ENCODE measurements at regions not wholly inside any gene's neighbourhood (a gene's known extent, or its start where the extent isn't known, plus 50 kb on each side); places are given as distances from the start of the nearest gene placed in this dataset.
"Not testable (repeated sequence)": the region's sequence is repeated elsewhere in the genome, so short reads cannot be mapped to it uniquely, and the experiment has no call there.

- Histone ChIP-seq H3K4me3 (ENCODE audit: low read length in 2 of 2) (no peak overlapping the region), H3K27me3 (ENCODE audit: control insufficient read depth in 2 of 2, insufficient read depth in 2 of 2, low read length in 2 of 2) (peaks cover 0 to 2% of the 10 kb centered on the region in 2 donors), H3K4me1 (ENCODE audit: control insufficient read depth in 2 of 2, insufficient read depth in 2 of 2, low read length in 2 of 2) (no peaks in the 10 kb centered on the region), H3K27ac (ENCODE audit: low read depth in 2 of 2, low read length in 2 of 2) (no peak overlapping the region), H3K9me3 (ENCODE audit: control insufficient read depth in 2 of 2, low read length in 2 of 2) (no peaks in the 10 kb centered on the region), H3K9ac (ENCODE audit: low read depth in 1 of 2, low read length in 2 of 2) (no peak overlapping the region), H3K36me3 (ENCODE audit: control insufficient read depth in 2 of 2, insufficient read depth in 2 of 2, low read length in 2 of 2) (no peaks in the 10 kb centered on the region)
Observed at GRCh38 chr2:751474-751873, 74.3 kb upstream of the TMEM18 start.

GRCh38 chr2:750628-751027, 73.4 kb upstream of the TMEM18 start:
- Histone ChIP-seq H3K9ac (ENCODE audit: low read depth in 1 of 2, low read length in 2 of 2) (no peak overlapping the region), H3K9me3 (ENCODE audit: control insufficient read depth in 2 of 2, low read length in 2 of 2) (no peaks in the 10 kb centered on the region), H3K27me3 (ENCODE audit: control insufficient read depth in 2 of 2, insufficient read depth in 2 of 2, low read length in 2 of 2) (peaks cover 0 to 2% of the 10 kb centered on the region in 2 donors), H3K27ac (ENCODE audit: low read depth in 2 of 2, low read length in 2 of 2) (no peak overlapping the region), H3K4me3 (ENCODE audit: low read length in 2 of 2) (no peak overlapping the region), H3K4me1 (ENCODE audit: control insufficient read depth in 2 of 2, insufficient read depth in 2 of 2, low read length in 2 of 2) (no peaks in the 10 kb centered on the region), H3K36me3 (ENCODE audit: control insufficient read depth in 2 of 2, insufficient read depth in 2 of 2, low read length in 2 of 2) (no peaks in the 10 kb centered on the region)

GRCh38 chr2:747762-748351, 70.7 kb upstream of the TMEM18 start:
- H3K9ac ChIP-seq (ENCODE audit: low read depth in 1 of 2, low read length in 2 of 2), result no peak overlapping the region
- H3K4me3 ChIP-seq (ENCODE audit: low read length in 2 of 2), result no peak overlapping the region
- H3K4me1 ChIP-seq (ENCODE audit: control insufficient read depth in 2 of 2, insufficient read depth in 2 of 2, low read length in 2 of 2), result no peaks in the 10 kb centered on the region
- peaks cover 0 to 2% of the 10 kb centered on the region in 2 donors for H3K27me3 ChIP-seq (ENCODE audit: control insufficient read depth in 2 of 2, insufficient read depth in 2 of 2, low read length in 2 of 2)
- H3K27ac ChIP-seq (ENCODE audit: low read depth in 2 of 2, low read length in 2 of 2), result no peak overlapping the region
- H3K36me3 ChIP-seq (ENCODE audit: control insufficient read depth in 2 of 2, insufficient read depth in 2 of 2, low read length in 2 of 2), result no peaks in the 10 kb centered on the region
- no peaks in the 10 kb centered on the region for H3K9me3 ChIP-seq (ENCODE audit: control insufficient read depth in 2 of 2, low read length in 2 of 2)

- Histone ChIP-seq H3K4me3 (ENCODE audit: low read length in 2 of 2) (no peak overlapping the region), H3K4me1 (ENCODE audit: control insufficient read depth in 2 of 2, insufficient read depth in 2 of 2, low read length in 2 of 2) (no peaks in the 10 kb centered on the region), H3K27ac (ENCODE audit: low read depth in 2 of 2, low read length in 2 of 2) (no peak overlapping the region), H3K9ac (ENCODE audit: low read depth in 1 of 2, low read length in 2 of 2) (no peak overlapping the region), H3K27me3 (ENCODE audit: control insufficient read depth in 2 of 2, insufficient read depth in 2 of 2, low read length in 2 of 2) (no peaks in the 10 kb centered on the region), H3K9me3 (ENCODE audit: control insufficient read depth in 2 of 2, low read length in 2 of 2) (no peaks in the 10 kb centered on the region), H3K36me3 (ENCODE audit: control insufficient read depth in 2 of 2, insufficient read depth in 2 of 2, low read length in 2 of 2) (no peaks in the 10 kb centered on the region)
Observed at GRCh38 chr2:746697-747096, 69.5 kb upstream of the TMEM18 start.

- Histone ChIP-seq H3K4me1 (ENCODE audit: control insufficient read depth in 2 of 2, insufficient read depth in 2 of 2, low read length in 2 of 2) (peaks cover 12 to 16% of the 10 kb centered on the region in 2 donors), H3K36me3 (ENCODE audit: control insufficient read depth in 2 of 2, insufficient read depth in 2 of 2, low read length in 2 of 2) (no peaks in the 10 kb centered on the region), H3K27ac (ENCODE audit: low read depth in 2 of 2, low read length in 2 of 2) (no peak overlapping the region), H3K4me3 (ENCODE audit: low read length in 2 of 2) (no peak overlapping the region), H3K27me3 (ENCODE audit: control insufficient read depth in 2 of 2, insufficient read depth in 2 of 2, low read length in 2 of 2) (no peaks in the 10 kb centered on the region), H3K9me3 (ENCODE audit: control insufficient read depth in 2 of 2, low read length in 2 of 2) (no peaks in the 10 kb centered on the region), H3K9ac (ENCODE audit: low read depth in 1 of 2, low read length in 2 of 2) (no peak overlapping the region)
Observed at GRCh38 chr2:744088-744487, 66.9 kb upstream of the TMEM18 start.

- no peaks in the 10 kb centered on the region for H3K27me3 ChIP-seq (ENCODE audit: control insufficient read depth in 2 of 2, insufficient read depth in 2 of 2, low read length in 2 of 2)
- H3K4me1 ChIP-seq (ENCODE audit: control insufficient read depth in 2 of 2, insufficient read depth in 2 of 2, low read length in 2 of 2), result peaks cover 12 to 16% of the 10 kb centered on the region in 2 donors
- no peak overlapping the region for H3K27ac ChIP-seq (ENCODE audit: low read depth in 2 of 2, low read length in 2 of 2)
- no peaks in the 10 kb centered on the region for H3K9me3 ChIP-seq (ENCODE audit: control insufficient read depth in 2 of 2, low read length in 2 of 2)
- H3K36me3 ChIP-seq (ENCODE audit: control insufficient read depth in 2 of 2, insufficient read depth in 2 of 2, low read length in 2 of 2), result no peaks in the 10 kb centered on the region
- H3K4me3 ChIP-seq (ENCODE audit: low read length in 2 of 2), result no peak overlapping the region
- H3K9ac ChIP-seq (ENCODE audit: low read depth in 1 of 2, low read length in 2 of 2), result no peak overlapping the region
Observed at GRCh38 chr2:742221-742620, 65.0 kb upstream of the TMEM18 start.

- H3K4me1 ChIP-seq (ENCODE audit: control insufficient read depth in 2 of 2, insufficient read depth in 2 of 2, low read length in 2 of 2), result peaks cover 12 to 16% of the 10 kb centered on the region in 2 donors
- H3K9ac ChIP-seq (ENCODE audit: low read depth in 1 of 2, low read length in 2 of 2), result no peak overlapping the region
- no peaks in the 10 kb centered on the region for H3K36me3 ChIP-seq (ENCODE audit: control insufficient read depth in 2 of 2, insufficient read depth in 2 of 2, low read length in 2 of 2)
- peak overlapping the region in 1 of 2 donors; percentile 71 for H3K4me3 ChIP-seq (ENCODE audit: low read length in 2 of 2)
- H3K27me3 ChIP-seq (ENCODE audit: control insufficient read depth in 2 of 2, insufficient read depth in 2 of 2, low read length in 2 of 2), result no peaks in the 10 kb centered on the region
- peak overlapping the region in 1 of 2 donors; percentile 56 for H3K27ac ChIP-seq (ENCODE audit: low read depth in 2 of 2, low read length in 2 of 2)
- no peaks in the 10 kb centered on the region for H3K9me3 ChIP-seq (ENCODE audit: control insufficient read depth in 2 of 2, low read length in 2 of 2)
Observed at GRCh38 chr2:741195-741496, 63.9 kb upstream of the TMEM18 start.

- peak overlapping the region in 1 of 2 donors; percentile 14 for H3K9ac ChIP-seq (ENCODE audit: low read depth in 1 of 2, low read length in 2 of 2)
- not testable (repeated sequence) for H3K36me3 ChIP-seq (ENCODE audit: control insufficient read depth in 2 of 2, insufficient read depth in 2 of 2, low read length in 2 of 2); H3K9me3 ChIP-seq (ENCODE audit: control insufficient read depth in 2 of 2, low read length in 2 of 2); H3K27me3 ChIP-seq (ENCODE audit: control insufficient read depth in 2 of 2, insufficient read depth in 2 of 2, low read length in 2 of 2)
- peak overlapping the region; percentile 30 to 56 for H3K27ac ChIP-seq (ENCODE audit: low read depth in 2 of 2, low read length in 2 of 2)
- H3K4me3 ChIP-seq (ENCODE audit: low read length in 2 of 2), result peak overlapping the region; percentile 61 to 71
- peaks cover 12 to 16% of the 10 kb centered on the region in 2 donors for H3K4me1 ChIP-seq (ENCODE audit: control insufficient read depth in 2 of 2, insufficient read depth in 2 of 2, low read length in 2 of 2)
Observed at GRCh38 chr2:740322-741194, 63.4 kb upstream of the TMEM18 start.

GRCh38 chr2:739864-740321, 62.7 kb upstream of the TMEM18 start:
- H3K4me1 ChIP-seq (ENCODE audit: control insufficient read depth in 2 of 2, insufficient read depth in 2 of 2, low read length in 2 of 2), result peaks cover 12 to 16% of the 10 kb centered on the region in 2 donors
- H3K9me3 ChIP-seq (ENCODE audit: control insufficient read depth in 2 of 2, low read length in 2 of 2); H3K27me3 ChIP-seq (ENCODE audit: control insufficient read depth in 2 of 2, insufficient read depth in 2 of 2, low read length in 2 of 2); H3K9ac ChIP-seq (ENCODE audit: low read depth in 1 of 2, low read length in 2 of 2); H3K36me3 ChIP-seq (ENCODE audit: control insufficient read depth in 2 of 2, insufficient read depth in 2 of 2, low read length in 2 of 2): not testable (repeated sequence)
- peak overlapping the region; percentile 30 to 56 for H3K27ac ChIP-seq (ENCODE audit: low read depth in 2 of 2, low read length in 2 of 2)
- H3K4me3 ChIP-seq (ENCODE audit: low read length in 2 of 2), result peak overlapping the region; percentile 61 to 71

GRCh38 chr2:736939-737338, 59.7 kb upstream of the TMEM18 start:
- Histone ChIP-seq H3K27ac (ENCODE audit: low read depth in 2 of 2, low read length in 2 of 2) (no peak overlapping the region), H3K9ac (ENCODE audit: low read depth in 1 of 2, low read length in 2 of 2) (no peak overlapping the region), H3K27me3 (ENCODE audit: control insufficient read depth in 2 of 2, insufficient read depth in 2 of 2, low read length in 2 of 2) (no peaks in the 10 kb centered on the region)

More at GRCh38 chr2:736939-737338, 59.7 kb upstream of the TMEM18 start:
- H3K9me3 ChIP-seq (ENCODE audit: control insufficient read depth in 2 of 2, low read length in 2 of 2), result no peaks in the 10 kb centered on the region
- no peak overlapping the region for H3K4me3 ChIP-seq (ENCODE audit: low read length in 2 of 2)
- no peaks in the 10 kb centered on the region for H3K36me3 ChIP-seq (ENCODE audit: control insufficient read depth in 2 of 2, insufficient read depth in 2 of 2, low read length in 2 of 2)
- peaks cover 12 to 16% of the 10 kb centered on the region in 2 donors for H3K4me1 ChIP-seq (ENCODE audit: control insufficient read depth in 2 of 2, insufficient read depth in 2 of 2, low read length in 2 of 2)

All from mucosa of rectum (tissue), 2 donors.